Esophagus muscularis mucosa (tissue), 4 donors: ENCODE measurements at regions not wholly inside any gene's neighbourhood (a gene's known extent, or its start where the extent isn't known, plus 50 kb on each side); places are given as distances from the start of the nearest gene placed in this dataset.

ENCODE experiments used
- DNase-seq: peaks from one replicate; pipeline ENCODE4 v3.0.0-alpha.2; 2017; ENCODE audit errors: extremely low spot score
- H3K27ac ChIP-seq, 4 donors: fragments of 200-600 bp; sonication (generic); replicated peaks in 1 of 4; 1 replicate in 3 of 4; 2 replicates in 1 of 4; pipeline ENCODE4 v1.5.1; 2016 to 2019; ENCODE audit warnings: mild to moderate bottlenecking in 1 of 4
- H3K27me3 ChIP-seq, 4 donors: fragments of 200-600 bp; sonication (generic); one replicate each; pipeline versions ENCODE4 v1.5.1 to v1.6.0; 2016 to 2019
- H3K36me3 ChIP-seq, 4 donors: fragments of 200-600 bp; sonication (generic); one replicate each; pipeline ENCODE4 v1.5.1; 2016 to 2019
- H3K4me1 ChIP-seq, 4 donors: fragments of 200-600 bp; sonication (generic); one replicate each; pipeline ENCODE4 v1.5.1; 2016 to 2019
- H3K4me3 ChIP-seq, 4 donors: fragments of 200-600 bp; sonication (generic); 1 replicate in 2 of 4; 2 replicates in 2 of 4; pipeline ENCODE4 v1.5.1; 2016 to 2019; ENCODE audit warnings: mild to moderate bottlenecking in 4 of 4, moderate library complexity in 1 of 4
- H3K9me3 ChIP-seq, 4 donors: fragments of 200-600 bp; sonication (generic); 1 replicate in 3 of 4; 2 replicates in 1 of 4; pipeline ENCODE4 v1.5.1; 2016 to 2019
- EP300 ChIP-seq: sonication (generic); formaldehyde crosslinking; IDR thresholded peaks from one replicate; pipeline ENCODE4 v1.6.1; 2017; ENCODE audit warnings: antibody characterized with exemption
- POLR2A ChIP-seq: fragments of 450-650 bp; IDR thresholded peaks from one replicate; pipeline ENCODE4 v1.6.1; 2017; ENCODE audit warnings: antibody characterized with exemption, moderate library complexity, mild to moderate bottlenecking, low read depth
- POLR2AphosphoS5 ChIP-seq, 2 donors: sonication (generic); formaldehyde crosslinking; IDR thresholded peaks; one replicate each; pipeline ENCODE4 v1.6.1; 2017; ENCODE audit warnings: antibody characterized with exemption in 2 of 2
- WGBS: methylation state at CpG from one replicate; pipeline ENCODE4 v1.1.5; 2018; 5-methylcytosine and 5-hydroxymethylcytosine counted together
- intact Hi-C: fragments of 100-400 bp; cut with DNase I; formaldehyde crosslinking; loops from one replicate; pipeline ENCODE4 v1.15.1; 2023
- TF ChIP-seq, protein P1 (sequence below), 3 experiments: fragments of 200-600 bp in 2 of 3; fragments of 450-650 bp in 1 of 3; sonication (generic) in 2 of 3; IDR thresholded peaks; one replicate each; pipeline ENCODE4 v1.5.1; 2017 to 2019; ENCODE audit warnings: antibody characterized with exemption in 3 of 3, mild to moderate bottlenecking in 2 of 3, moderate library complexity in 1 of 3

DNA sequence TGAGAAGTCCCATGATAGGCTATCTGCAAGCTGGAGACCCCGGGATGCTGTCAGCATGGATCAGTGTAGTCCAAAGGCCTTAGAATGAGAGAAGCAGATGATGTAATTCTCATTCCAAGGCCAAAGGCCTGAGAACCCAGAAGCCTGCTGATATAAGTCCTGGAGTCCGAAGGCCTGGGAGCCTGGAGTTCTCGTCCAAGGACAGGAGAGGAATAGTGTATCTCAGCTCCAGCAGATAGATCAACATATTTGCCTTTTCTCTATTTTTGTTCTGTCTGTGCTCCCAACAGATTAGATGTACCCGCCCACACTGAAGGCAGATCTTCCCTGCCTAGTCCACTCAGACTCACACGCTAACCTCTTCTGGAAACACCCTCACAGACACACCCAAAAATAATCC, 454.9 kb upstream of the CHAC2 start:
- no peaks in the 10 kb centered on the region for H3K27me3 ChIP-seq
- WGBS: 76% methylated on average over 5 of the region's 5 CpGs

DNA sequence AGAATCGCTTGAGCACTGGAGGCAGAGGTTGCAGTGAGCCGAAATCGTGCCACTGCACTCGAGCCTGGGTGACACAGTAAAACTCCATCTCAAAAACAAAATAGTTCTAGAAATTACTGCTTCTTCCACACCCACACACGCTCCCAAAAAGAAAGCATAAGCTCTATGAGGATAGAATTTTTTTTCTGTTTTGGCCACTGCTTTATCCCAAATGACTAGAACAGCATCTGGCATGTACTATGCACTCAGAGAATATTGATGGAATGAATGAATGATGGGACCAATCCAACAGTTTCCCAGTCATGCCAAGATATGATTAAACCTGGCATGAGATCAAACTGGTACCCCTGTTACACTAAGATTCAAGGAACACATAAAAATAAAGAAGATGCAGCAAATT, 455.4 kb upstream of the CHAC2 start:
- no peak for TF ChIP-seq POLR2A
- TF ChIP-seq, protein P1, sequence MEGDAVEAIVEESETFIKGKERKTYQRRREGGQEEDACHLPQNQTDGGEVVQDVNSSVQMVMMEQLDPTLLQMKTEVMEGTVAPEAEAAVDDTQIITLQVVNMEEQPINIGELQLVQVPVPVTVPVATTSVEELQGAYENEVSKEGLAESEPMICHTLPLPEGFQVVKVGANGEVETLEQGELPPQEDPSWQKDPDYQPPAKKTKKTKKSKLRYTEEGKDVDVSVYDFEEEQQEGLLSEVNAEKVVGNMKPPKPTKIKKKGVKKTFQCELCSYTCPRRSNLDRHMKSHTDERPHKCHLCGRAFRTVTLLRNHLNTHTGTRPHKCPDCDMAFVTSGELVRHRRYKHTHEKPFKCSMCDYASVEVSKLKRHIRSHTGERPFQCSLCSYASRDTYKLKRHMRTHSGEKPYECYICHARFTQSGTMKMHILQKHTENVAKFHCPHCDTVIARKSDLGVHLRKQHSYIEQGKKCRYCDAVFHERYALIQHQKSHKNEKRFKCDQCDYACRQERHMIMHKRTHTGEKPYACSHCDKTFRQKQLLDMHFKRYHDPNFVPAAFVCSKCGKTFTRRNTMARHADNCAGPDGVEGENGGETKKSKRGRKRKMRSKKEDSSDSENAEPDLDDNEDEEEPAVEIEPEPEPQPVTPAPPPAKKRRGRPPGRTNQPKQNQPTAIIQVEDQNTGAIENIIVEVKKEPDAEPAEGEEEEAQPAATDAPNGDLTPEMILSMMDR (IDR thresholded peaks at IDR 0.05): no peak
- H3K36me3 ChIP-seq: no peaks in the 10 kb centered on the region
- no peaks in the 10 kb centered on the region for H3K4me1 ChIP-seq
- DNase-seq: no peak
- WGBS: 58% methylated on average over 3 of the region's 5 CpGs
- no peaks in the 10 kb centered on the region for H3K9me3 ChIP-seq
- intact Hi-C loops: no loop called here
- H3K4me3 ChIP-seq: no peak overlapping the region
- H3K27ac ChIP-seq: no peak overlapping the region
- no peaks in the 10 kb centered on the region for H3K27me3 ChIP-seq

More for the DNA sequence above, 454.9 kb upstream of the CHAC2 start:
- H3K36me3 ChIP-seq: no peaks in the 10 kb centered on the region
- TF ChIP-seq POLR2AphosphoS5 (IDR thresholded peaks at IDR 0.05) (no peak), POLR2A (no peak), EP300 (no peak)
- TF ChIP-seq, protein P1 (IDR thresholded peaks at IDR 0.05): no peak
- no peak for DNase-seq
- H3K27ac ChIP-seq: no peak overlapping the region
- intact Hi-C loops: no loop called here
- no peaks in the 10 kb centered on the region for H3K4me1 ChIP-seq
- H3K9me3 ChIP-seq: no peaks in the 10 kb centered on the region
- H3K4me3 ChIP-seq: no peak overlapping the region

DNA sequence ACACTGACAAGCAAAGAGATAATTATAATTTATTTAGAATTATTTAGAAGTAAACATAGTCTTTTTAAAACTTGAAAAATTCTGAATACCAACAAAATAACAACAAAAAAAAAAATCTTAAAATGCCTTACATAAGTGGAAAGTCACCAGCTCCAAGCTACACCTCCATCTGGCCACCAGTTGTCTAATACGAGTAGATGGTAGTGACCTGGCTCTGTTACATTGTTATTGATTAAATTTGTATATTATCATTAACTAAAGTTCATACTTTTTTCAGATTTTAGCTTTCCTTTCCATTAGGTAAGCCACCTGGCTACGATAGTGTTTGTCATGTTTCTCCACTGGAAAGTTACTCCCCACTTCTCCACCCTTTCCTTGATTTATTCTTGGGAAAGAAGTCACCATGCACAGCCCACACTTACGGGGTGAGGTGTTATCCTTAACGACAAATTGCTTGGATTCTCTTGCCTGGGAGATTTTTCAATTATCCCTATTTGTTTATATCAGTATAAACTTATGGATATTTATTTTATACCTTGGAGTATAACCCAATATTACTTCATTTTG, 464.5 kb upstream of the CHAC2 start:
- WGBS: 81% methylated on average over 4 of the region's 4 CpGs
- Histone ChIP-seq H3K27ac (no peak overlapping the region), H3K4me3 (no peak overlapping the region), H3K4me1 (no peaks in the 10 kb centered on the region), H3K36me3 (no peaks in the 10 kb centered on the region), H3K27me3 (no peaks in the 10 kb centered on the region), H3K9me3 (no peaks in the 10 kb centered on the region)
- TF ChIP-seq EP300: no peak
- no peak for TF ChIP-seq POLR2AphosphoS5 (IDR thresholded peaks at IDR 0.05)
- TF ChIP-seq POLR2A: no peak
- TF ChIP-seq, protein P1 (IDR thresholded peaks at IDR 0.05): no peak
- DNase-seq: no peak
- intact Hi-C loops: no loop called here

DNA sequence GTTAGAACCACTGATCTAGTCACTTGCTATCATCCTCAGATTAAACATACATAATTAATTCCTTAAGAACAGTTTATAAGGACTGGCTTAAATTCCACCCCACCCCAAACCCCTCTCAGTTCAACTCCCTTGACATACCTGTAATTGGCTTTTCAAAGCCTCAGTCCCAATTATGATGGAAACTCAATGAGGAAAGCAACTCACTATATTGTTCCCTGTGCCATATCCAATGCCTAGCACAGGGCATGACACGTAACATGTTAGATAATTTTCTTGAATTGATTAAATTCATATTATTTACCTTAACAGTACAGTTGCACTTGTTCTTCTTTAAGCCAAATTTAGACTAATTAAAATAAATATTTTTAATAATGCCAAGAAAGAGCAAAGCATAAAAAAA, 465.1 kb upstream of the CHAC2 start:
- Histone ChIP-seq H3K4me3 (no peak overlapping the region), H3K4me1 (no peaks in the 10 kb centered on the region), H3K27ac (no peak overlapping the region), H3K27me3 (no peaks in the 10 kb centered on the region), H3K9me3 (no peaks in the 10 kb centered on the region), H3K36me3 (no peaks in the 10 kb centered on the region)
- no peak for DNase-seq
- no peak for TF ChIP-seq POLR2AphosphoS5 (IDR thresholded peaks at IDR 0.05)
- no peak for TF ChIP-seq EP300
- TF ChIP-seq POLR2A: no peak
- TF ChIP-seq, protein P1 (IDR thresholded peaks at IDR 0.05): no peak
- WGBS: 86% methylated on average over 1 of the region's 1 CpG
- intact Hi-C loops: no loop called here

DNA sequence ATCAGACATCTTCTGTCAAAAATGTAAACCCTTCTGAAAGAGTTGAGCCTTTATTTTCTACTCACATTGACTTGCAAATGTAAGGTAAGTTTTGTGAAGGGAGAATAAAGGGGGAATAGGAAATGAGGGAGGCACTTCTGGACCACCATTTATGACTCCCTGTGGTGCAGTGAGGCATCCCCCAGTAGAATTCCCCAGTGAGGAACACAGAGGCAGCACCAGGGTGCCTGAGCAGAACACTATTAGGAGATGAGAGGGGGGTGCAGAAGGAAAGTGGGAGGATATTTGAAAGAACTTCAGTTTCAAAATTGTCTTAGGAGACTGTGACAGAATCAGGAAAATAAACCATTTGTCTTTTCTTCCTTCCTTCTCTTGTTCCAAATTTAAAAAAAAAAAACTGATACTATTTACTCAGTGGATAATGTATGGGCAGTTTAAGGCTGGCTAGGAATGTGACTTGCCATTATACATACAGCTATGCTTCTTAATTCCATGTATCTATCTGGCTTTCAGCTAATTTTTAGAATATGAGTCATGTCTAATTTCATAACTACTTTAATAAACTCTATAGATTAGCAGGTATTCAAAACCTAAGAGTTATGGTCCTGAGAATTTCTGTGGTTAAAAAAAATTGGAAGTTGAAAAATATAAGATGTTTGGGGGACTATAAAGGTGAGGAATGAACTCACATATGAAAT, 478.1 kb upstream of the CHAC2 start:
- intact Hi-C loops: no loop called here

More for the DNA sequence above, 478.1 kb upstream of the CHAC2 start:
- Histone ChIP-seq H3K9me3 (no peaks in the 10 kb centered on the region), H3K27me3 (no peaks in the 10 kb centered on the region), H3K27ac (no peak overlapping the region), H3K4me3 (no peak overlapping the region), H3K36me3 (no peaks in the 10 kb centered on the region), H3K4me1 (no peaks in the 10 kb centered on the region)
- no peak for TF ChIP-seq POLR2A
- TF ChIP-seq, protein P1 (IDR thresholded peaks at IDR 0.05): no peak
- no peak for TF ChIP-seq POLR2AphosphoS5 (IDR thresholded peaks at IDR 0.05)
- no peak for TF ChIP-seq EP300
- no peak for DNase-seq
